Thymus (tissue), 11 donors: ENCODE measurements at regions not wholly inside any gene's neighbourhood (a gene's known extent, or its start where the extent isn't known, plus 50 kb on each side); places are given as distances from the start of the nearest gene placed in this dataset.
"Not testable (repeated sequence)": the region's sequence is repeated elsewhere in the genome, so short reads cannot be mapped to it uniquely, and the experiment has no call there.

Experiments used
- DNase-seq, 9 donors: peaks; one replicate each; pipeline ENCODE4 v3.0.0-alpha.2; 2013; ENCODE audit warnings: low spot score in 9 of 9, low read depth in 6 of 9, missing footprints in 1 of 9
- H3K27ac ChIP-seq, 2 donors: one replicate each; pipeline ENCODE4 v1.5.1; 2013; ENCODE audit warnings: control low read depth in 1 of 2, low read depth in 1 of 2, low read length in 1 of 2, mild to moderate bottlenecking in 1 of 2, moderate library complexity in 1 of 2
- H3K27me3 ChIP-seq, 2 donors: one replicate each; pipeline ENCODE4 v1.5.1; 2013; ENCODE audit warnings: low read length in 1 of 2; ENCODE audit not compliant: control insufficient read depth in 2 of 2, insufficient read depth in 1 of 2
- H3K36me3 ChIP-seq, 2 donors: one replicate each; pipeline ENCODE4 v1.5.1; 2013; ENCODE audit warnings: low read length in 1 of 2, mild to moderate bottlenecking in 1 of 2, moderate library complexity in 1 of 2; ENCODE audit not compliant: control insufficient read depth in 2 of 2, insufficient read depth in 2 of 2
- H3K4me1 ChIP-seq, 2 donors: one replicate each; pipeline ENCODE4 v1.5.1; 2013; ENCODE audit warnings: low read length in 2 of 2; ENCODE audit not compliant: control insufficient read depth in 2 of 2, insufficient read depth in 2 of 2
- H3K4me3 ChIP-seq, 2 donors: one replicate each; pipeline ENCODE4 v1.5.1; 2013; ENCODE audit warnings: low read length in 2 of 2, control low read depth in 1 of 2, mild to moderate bottlenecking in 1 of 2
- H3K9me3 ChIP-seq, 2 donors: one replicate each; pipeline ENCODE4 v1.5.1; 2013; ENCODE audit warnings: low read length in 1 of 2, mild to moderate bottlenecking in 1 of 2; ENCODE audit not compliant: control insufficient read depth in 2 of 2, insufficient read depth in 1 of 2
- WGBS: extraction: QIAGEN DNeasy Blood & Tissue Kit; methylation state at CpG from one replicate; pipeline ENCODE4 v1.1.7; 2013; 5-methylcytosine and 5-hydroxymethylcytosine counted together
- donor health status: healthy.

DNA sequence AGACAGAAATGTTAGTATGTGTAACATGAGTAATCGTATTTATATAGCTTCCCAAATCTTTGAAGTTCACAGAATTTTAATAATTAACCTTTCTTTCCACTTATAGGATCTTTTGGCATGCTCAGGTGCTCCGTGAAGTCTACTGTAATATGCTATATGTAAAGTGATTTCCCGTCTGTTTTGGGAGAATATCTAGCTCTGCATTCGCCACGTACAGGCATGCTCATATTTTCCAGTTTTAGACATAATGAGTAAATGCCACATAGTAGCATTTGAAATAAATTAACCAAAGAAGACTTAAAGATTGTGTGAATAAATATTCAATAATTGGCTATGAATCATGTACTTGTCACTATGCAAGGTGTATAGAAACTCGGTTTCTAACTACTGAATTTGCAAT lies 189.0 kb upstream of the CSNK1A1L start:
- Histone ChIP-seq H3K27me3 (no peaks in the 10 kb centered on the region), H3K4me1 (no peaks in the 10 kb centered on the region), H3K4me3 (no peak overlapping the region), H3K36me3 (no peaks in the 10 kb centered on the region), H3K27ac (no peak overlapping the region), H3K9me3 (no peaks in the 10 kb centered on the region)
- no peak for DNase-seq
- 92% methylated on average over 6 of the region's 6 CpGs for WGBS

DNA sequence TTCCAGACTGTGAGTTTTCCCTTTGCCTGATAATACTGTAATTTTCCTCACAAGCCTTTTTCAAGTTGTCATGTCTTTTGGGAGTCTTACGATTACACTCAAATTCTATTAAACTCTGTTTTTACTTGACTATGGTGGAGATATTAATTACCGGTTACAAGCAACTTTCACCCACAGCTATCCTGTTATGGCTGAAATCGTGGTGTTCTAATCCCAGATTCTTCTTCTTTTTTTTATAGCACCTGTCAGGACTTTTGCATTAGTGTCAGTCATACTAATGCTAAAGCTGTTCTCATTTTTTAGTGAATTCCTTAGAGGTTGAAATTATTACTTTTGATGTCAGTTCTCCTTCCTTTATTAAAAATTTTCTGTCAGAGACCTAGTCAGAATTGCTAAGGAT lies 187.8 kb upstream of the CSNK1A1L start:
- no peaks in the 10 kb centered on the region for H3K9me3 ChIP-seq
- WGBS: 91% methylated on average over 3 of the region's 3 CpGs
- no peaks in the 10 kb centered on the region for H3K4me1 ChIP-seq
- no peak overlapping the region for H3K4me3 ChIP-seq
- DNase-seq: no peak
- H3K27ac ChIP-seq: no peak overlapping the region
- no peaks in the 10 kb centered on the region for H3K27me3 ChIP-seq
- H3K36me3 ChIP-seq: no peaks in the 10 kb centered on the region

DNA sequence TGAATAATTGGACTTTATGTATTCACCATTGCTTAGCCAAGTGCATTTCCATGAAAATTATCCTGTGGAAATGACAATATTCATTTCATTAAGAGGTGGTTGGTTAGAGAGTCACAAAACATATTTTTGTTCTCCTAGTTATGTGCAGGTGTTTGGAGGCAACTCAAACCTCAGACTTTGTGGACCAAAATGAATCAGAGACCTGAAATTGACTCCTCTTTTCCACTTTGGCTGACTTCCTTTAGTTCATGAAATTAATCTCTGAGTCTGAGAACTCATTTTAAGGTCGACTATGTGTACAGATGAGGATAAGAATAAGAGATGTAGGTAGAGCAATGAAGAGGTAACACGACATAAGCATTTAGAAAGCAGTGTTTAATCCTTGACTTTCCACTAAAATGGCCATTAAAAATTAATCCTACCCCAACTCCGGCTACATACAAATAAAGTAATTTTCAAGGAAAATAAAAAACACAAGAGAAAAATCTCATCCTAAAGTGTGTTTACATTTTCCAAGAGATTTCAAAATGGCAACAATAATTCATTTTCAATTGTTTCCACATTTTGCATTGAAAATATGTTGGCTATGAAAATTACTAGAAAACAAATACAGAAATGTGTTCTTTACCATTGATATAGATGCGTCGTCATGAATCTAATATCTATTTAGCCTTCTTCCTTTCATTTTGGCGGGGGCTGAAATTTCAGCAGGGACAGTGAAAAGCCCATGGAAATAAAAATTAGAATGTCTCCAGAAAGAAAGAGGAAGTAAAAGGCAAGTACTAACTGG lies 185.4 kb upstream of the CSNK1A1L start:
- 92% methylated on average over 6 of the region's 6 CpGs for WGBS
- Histone ChIP-seq H3K27me3 (no peaks in the 10 kb centered on the region), H3K9me3 (no peaks in the 10 kb centered on the region), H3K36me3 (no peaks in the 10 kb centered on the region), H3K27ac (no peak overlapping the region), H3K4me1 (no peaks in the 10 kb centered on the region), H3K4me3 (no peak overlapping the region)
- DNase-seq: no peak

DNA sequence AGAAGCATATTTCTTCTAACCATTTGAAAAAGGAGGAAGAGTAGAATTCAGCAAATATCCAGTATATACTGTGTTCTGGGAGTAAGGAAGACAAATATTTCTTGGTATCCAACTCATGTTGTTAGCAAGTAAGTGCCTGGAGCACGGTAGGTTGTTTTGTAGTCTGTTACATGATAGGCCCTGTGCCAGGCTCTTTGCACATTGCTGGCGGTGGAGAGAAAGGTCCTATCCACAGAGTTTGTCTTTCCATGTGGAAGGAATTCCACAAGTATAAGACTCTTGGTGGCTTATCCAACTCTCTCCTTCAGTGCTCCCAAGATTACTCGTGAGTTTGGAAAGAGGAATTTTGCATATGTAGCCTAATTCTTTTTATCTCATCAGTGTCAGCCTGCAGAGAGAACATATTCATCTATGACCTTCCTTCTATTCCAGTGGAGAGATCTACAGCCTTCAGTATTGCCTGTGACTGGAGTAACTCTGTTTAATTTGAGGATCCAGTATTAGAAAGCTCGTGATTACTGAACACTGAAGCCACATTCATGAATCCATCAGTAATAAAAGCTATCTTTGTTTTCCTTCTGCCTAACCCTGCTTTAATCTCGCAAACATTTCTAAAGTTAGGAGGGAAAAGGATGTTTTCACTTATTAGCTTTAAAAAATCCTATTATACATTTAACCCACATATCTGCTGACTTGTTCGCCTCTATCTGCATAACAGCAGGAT lies 183.9 kb upstream of the CSNK1A1L start:
- WGBS: 89% methylated on average over 6 of the region's 6 CpGs
- no peaks in the 10 kb centered on the region for H3K36me3 ChIP-seq
- H3K9me3 ChIP-seq: no peaks in the 10 kb centered on the region
- H3K4me3 ChIP-seq: no peak overlapping the region
- no peak for DNase-seq
- H3K27ac ChIP-seq: no peak overlapping the region
- no peaks in the 10 kb centered on the region for H3K27me3 ChIP-seq
- no peaks in the 10 kb centered on the region for H3K4me1 ChIP-seq

DNA sequence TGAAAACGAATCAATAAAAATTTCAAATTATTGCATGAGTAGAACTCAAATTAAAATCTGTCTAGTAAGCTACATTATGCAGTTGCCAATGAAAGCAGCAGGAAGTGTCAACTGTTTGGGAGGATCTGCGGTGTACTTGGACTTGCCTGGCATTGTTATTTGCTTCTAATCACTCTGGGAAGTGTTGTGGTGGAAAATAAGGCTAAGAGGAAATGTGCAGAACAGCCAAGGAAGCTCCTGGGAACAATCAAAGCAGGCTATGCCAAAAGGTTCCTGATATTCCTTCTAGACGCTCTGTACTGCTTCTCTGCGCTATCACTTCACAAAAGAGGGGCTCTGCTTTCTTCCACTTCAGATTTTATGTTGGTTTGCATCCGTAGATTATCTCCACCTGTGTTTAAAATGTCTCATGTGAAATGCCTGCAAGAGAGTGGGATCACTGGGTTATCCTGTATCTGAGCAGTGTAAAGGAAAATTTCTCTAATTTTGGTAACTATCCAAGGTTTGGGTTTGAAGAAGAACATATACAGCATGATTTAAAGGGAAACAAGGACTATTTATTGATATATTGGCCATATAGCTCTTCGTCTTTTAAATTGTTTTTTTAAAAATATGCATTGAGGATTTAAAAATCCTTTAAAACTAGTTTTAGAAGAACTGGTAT lies 182.7 kb upstream of the CSNK1A1L start:
- Histone ChIP-seq H3K36me3 (no peaks in the 10 kb centered on the region), H3K27ac (no peak overlapping the region), H3K27me3 (no peaks in the 10 kb centered on the region), H3K9me3 (no peaks in the 10 kb centered on the region), H3K4me1 (no peaks in the 10 kb centered on the region), H3K4me3 (no peak overlapping the region)
- WGBS: 85% methylated on average over 6 of the region's 6 CpGs
- no peak for DNase-seq

DNA sequence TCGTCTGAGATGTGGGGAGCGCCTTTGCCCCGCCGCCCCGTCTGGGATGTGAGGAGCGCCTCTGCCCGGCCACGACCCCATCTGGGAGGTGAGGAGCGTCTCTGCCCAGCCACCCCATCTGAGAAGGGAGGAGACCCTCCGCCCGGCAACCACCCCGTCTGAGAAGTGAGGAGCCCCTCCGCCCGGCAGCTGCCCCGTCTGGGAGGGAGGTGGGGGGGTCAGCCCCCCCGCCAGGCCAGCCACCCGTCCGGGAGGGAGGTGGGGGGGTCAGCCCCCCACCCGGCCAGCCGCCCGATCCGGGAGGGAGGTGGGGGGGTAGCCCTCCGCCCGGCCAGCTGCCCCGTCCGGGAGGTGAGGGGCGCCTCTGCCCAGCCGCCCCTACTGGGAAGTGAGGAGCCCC lies 174.8 kb upstream of the CSNK1A1L start:
- 97% methylated on average over 28 of the region's 28 CpGs for WGBS
- H3K27ac ChIP-seq, H3K9me3 ChIP-seq: not testable (repeated sequence)

DNA sequence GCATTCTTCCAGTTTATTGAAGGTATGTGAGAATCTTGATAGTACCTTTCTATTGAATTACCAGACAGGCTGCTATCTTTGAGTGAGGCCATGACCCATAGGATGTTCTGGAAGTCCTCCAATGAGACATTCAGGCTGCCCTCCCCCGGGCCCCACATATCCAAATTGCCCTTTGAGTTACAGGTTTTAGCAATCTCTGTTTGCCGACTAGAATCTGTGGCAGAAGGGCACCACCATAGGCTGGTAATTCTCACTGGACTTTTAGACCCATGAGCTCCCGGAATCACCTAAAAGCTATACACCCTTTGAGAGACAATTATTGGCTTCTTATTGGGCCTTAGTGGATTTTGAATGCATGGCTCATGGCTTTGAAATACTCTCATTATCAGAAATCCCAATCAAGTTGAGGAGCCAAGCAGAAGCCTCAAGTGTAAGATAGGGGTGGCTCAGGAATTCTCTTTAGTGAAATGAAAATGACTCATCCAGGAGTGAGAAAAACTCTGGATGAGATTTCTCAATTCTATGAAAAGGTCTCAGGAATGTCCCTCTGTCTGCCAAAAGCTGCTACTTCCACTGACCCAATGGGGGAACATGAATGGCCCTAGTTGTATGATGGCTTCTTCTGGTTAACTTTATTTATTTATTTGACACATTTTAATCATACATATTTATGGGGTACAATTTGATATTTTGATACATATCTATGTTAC lies 172.1 kb upstream of the CSNK1A1L start:
- WGBS: 82% methylated on average over 3 of the region's 3 CpGs
- Histone ChIP-seq H3K4me3 (no peak overlapping the region), H3K4me1 (no peaks in the 10 kb centered on the region), H3K9me3 (peaks cover 0 to 4% of the 10 kb centered on the region in 2 donors), H3K27ac (no peak overlapping the region), H3K27me3 (no peaks in the 10 kb centered on the region), H3K36me3 (no peaks in the 10 kb centered on the region)
- no peak for DNase-seq

More for the DNA sequence above, 174.8 kb upstream of the CSNK1A1L start:
- not testable (repeated sequence) for H3K4me3 ChIP-seq, DNase-seq, H3K36me3 ChIP-seq, H3K4me1 ChIP-seq, H3K27me3 ChIP-seq

DNA sequence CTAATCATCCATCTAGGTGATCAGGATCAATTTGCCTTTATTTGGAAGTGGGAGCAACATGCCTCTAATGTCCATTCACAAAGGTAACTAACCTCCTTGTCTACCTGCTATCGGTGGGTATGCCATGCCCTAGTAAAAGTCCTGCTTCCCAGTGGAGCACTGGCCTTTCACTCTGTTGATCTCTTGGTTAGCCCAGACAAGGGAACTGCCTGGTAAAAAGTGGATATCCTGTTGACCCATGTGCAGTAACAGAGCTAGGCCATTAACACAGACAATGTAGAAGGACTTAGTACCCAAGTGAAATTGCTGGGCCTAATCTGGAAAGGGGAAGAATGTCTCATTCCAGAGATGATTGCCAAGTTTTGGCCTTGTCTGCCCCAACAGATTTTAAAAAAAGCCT lies 171.5 kb upstream of the CSNK1A1L start:
- 94% methylated on average over 1 of the region's 1 CpG for WGBS
- DNase-seq: no peak

More for the DNA sequence above, 171.5 kb upstream of the CSNK1A1L start:
- H3K36me3 ChIP-seq: no peaks in the 10 kb centered on the region
- no peaks in the 10 kb centered on the region for H3K27me3 ChIP-seq
- no peak overlapping the region for H3K27ac ChIP-seq
- peaks cover 0 to 4% of the 10 kb centered on the region in 2 donors for H3K9me3 ChIP-seq
- no peaks in the 10 kb centered on the region for H3K4me1 ChIP-seq
- no peak overlapping the region for H3K4me3 ChIP-seq
